IPS-15b (cell line): ENCODE measurements at regions not wholly inside any gene's neighbourhood (a gene's known extent, or its start where the extent isn't known, plus 50 kb on each side); places are given as distances from the start of the nearest gene placed in this dataset.

Experiments used
- H3K27me3 ChIP-seq: one replicate; pipeline ENCODE4 v1.6.1; 2013; ENCODE audit warnings: low read length; ENCODE audit not compliant: control insufficient read depth, insufficient read depth
- H3K36me3 ChIP-seq: one replicate; pipeline ENCODE4 v1.6.1; 2013; ENCODE audit warnings: low read length; ENCODE audit not compliant: control insufficient read depth, insufficient read depth
- H3K4me1 ChIP-seq: one replicate; pipeline ENCODE4 v1.6.1; 2013; ENCODE audit warnings: mild to moderate bottlenecking, low read length; ENCODE audit not compliant: control insufficient read depth, insufficient read depth
- H3K4me3 ChIP-seq: one replicate; pipeline ENCODE4 v1.5.1; 2013; ENCODE audit warnings: low read depth, low read length
- H3K9ac ChIP-seq: one replicate; pipeline ENCODE4 v1.6.1; 2013; ENCODE audit warnings: low read depth, mild to moderate bottlenecking, low read length
- H3K9me3 ChIP-seq: one replicate; pipeline ENCODE4 v1.6.1; 2013; ENCODE audit warnings: mild to moderate bottlenecking, low read length; ENCODE audit not compliant: control insufficient read depth, insufficient read depth

DNA sequence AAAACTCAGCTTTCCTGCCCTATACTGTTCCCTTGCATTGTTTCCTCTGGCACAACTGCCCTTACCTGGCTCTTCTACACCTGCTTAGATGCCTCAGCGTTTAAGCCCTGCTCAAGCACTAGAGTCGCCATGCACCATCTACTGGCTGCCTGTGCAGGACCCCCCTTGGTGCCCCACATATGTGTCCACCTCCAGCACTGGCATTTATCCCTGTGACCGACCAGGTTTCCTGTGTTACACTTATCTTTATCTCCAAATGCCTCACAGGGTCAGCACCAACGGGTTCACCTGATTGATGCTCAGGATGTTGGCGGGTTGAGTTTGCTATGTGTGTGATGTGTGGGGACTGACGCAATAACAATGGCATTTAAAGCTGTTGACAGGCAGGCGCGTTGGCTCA lies 177.5 kb downstream of the TMEM18 start:
- Histone ChIP-seq H3K4me3 (no peak overlapping the region), H3K27me3 (no peaks in the 10 kb centered on the region), H3K36me3 (no peaks in the 10 kb centered on the region), H3K9ac (no peak overlapping the region), H3K9me3 (no peaks in the 10 kb centered on the region), H3K4me1 (no peaks in the 10 kb centered on the region)

DNA sequence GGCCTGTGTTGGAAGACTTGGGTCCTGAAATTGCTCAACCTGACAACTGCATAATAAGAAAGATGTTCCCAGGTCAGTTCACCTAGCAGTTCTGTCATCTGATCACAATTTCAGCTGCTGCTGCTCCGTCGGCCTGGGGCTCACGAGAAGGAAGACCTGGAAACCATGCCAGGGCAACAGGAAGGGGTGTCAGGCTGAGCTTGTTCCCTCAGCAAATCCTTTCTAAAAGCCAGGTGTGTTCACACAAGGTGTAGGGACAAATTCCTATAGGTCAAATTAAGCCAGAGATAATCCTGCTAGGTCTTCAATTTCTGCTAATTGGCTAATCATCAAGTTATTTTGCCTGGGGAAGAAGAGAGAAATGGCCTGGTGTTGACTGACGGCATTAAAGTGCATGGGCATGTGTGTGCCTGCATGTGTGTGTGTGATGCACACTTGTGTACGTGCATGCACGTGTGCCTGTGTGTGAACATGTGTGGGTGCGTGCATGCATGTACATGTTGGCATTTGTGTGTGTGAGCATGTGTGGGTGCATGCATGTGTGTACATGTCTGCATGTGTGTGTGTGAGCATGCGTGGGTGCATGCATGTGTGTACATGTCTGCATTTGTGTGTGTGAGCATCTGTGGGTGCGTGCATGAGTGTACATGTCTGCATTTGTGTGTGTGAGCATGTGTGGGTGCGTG lies 178.6 kb downstream of the TMEM18 start:
- Histone ChIP-seq H3K36me3 (no peaks in the 10 kb centered on the region), H3K4me3 (no peak overlapping the region), H3K9me3 (no peaks in the 10 kb centered on the region), H3K4me1 (no peaks in the 10 kb centered on the region), H3K9ac (no peak overlapping the region), H3K27me3 (no peaks in the 10 kb centered on the region)

DNA sequence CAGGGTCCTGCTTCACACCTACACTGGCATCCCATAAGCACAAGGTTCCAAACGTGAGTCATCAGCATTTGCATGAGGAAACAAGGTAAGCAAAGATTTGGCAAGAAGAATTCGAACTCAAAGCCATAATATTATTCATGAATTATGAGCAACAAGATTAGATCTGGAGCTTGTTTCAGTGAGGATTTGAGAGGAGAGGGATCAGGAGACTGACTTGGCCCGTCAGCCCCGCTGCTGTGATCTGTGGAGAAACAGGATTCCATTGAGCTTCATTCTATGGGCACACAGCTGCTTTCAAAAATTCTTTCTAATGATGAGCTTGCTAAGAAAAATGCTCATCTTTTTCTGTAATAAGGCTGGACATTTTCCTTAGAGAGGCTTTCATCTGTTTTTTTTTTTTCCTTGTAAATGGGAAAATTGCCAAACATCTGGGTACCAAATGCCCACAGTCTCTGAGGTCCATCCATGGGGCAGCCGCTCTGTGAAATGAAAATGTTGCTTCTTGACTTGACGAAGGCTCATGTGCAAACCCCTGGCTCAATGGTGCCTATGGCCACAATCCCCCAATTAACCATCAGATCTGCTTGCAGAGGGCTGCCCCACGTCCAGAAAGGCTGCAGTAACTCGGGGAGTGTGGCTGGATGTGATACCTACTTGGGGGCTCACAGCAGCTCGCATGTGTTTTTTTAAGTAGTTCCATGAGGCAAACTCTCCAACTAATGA lies 179.3 kb downstream of the TMEM18 start:
- no peaks in the 10 kb centered on the region for H3K36me3 ChIP-seq
- H3K4me3 ChIP-seq, result no peak overlapping the region
- H3K9me3 ChIP-seq, result no peaks in the 10 kb centered on the region
- H3K9ac ChIP-seq, result no peak overlapping the region
- no peaks in the 10 kb centered on the region for H3K27me3 ChIP-seq
- no peaks in the 10 kb centered on the region for H3K4me1 ChIP-seq

DNA sequence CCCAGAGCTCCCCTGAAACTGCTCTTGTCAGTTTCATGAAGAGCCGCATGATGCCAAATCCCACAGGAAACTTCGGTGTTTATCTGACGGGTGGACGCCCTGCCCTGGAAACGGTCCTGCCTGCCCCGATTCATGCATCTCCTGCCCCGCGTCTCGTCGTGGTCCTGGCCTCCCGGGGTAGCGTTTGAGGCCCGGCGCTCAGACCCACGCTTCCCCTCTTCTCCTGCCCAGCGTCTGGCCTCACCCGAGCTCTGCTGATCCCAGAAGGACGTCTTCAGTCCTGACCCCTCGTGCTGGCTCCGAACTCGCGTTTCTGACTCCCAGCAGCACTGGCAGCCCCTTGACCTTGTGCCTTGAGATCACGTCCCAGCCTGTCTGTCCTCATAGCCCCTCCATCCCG lies 180.5 kb downstream of the TMEM18 start:
- H3K4me3 ChIP-seq, result no peak overlapping the region
- no peaks in the 10 kb centered on the region for H3K36me3 ChIP-seq
- H3K27me3 ChIP-seq, result no peaks in the 10 kb centered on the region
- H3K4me1 ChIP-seq, result no peaks in the 10 kb centered on the region
- no peak overlapping the region for H3K9ac ChIP-seq
- no peaks in the 10 kb centered on the region for H3K9me3 ChIP-seq

DNA sequence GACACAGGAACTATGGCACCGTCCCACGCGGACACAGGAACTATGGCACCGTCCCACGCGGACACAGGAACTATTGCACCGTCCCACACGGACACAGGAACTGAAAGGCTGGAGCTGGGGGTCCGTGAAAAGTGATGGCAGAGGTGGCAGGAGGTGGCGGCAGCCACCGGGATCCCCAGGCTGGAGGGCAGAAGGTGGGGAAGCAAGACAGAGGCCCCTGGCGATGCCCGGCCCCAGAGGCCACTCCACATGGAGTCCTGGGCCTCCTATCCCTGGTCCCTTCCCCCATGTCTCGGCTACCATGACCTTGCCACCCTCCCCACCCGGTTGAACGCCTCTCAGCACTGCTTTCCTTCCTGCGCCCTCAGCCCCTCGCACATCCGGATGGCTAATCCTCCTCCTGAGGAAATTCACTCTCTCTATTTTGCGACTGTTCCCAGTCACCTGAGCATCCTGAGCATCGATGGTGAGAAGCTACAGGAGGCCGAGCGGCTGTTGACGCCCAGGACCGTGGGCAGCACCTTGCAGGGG lies 181.4 kb downstream of the TMEM18 start:
- H3K9ac ChIP-seq, result no peak overlapping the region
- H3K4me3 ChIP-seq, result no peak overlapping the region
- no peaks in the 10 kb centered on the region for H3K27me3 ChIP-seq
- no peaks in the 10 kb centered on the region for H3K36me3 ChIP-seq
- H3K4me1 ChIP-seq, result no peaks in the 10 kb centered on the region
- no peaks in the 10 kb centered on the region for H3K9me3 ChIP-seq

DNA sequence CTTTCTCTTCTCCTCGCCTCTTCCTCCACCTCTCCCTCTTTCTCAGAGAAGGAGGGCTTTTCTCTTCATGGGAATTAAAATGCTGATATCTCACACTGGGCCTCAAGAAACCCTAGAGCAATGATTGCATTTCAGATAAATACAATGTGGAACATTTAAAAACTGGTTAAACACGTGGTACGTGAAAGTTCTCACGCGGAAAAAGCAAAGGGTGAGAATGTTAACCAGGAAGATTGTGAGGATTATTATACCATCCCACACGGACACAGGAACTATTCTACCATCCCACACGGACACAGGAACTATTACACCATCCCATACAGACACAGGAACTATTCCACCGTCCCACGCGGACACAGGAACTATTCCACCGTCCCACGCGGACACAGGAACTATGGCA lies 182.4 kb downstream of the TMEM18 start:
- H3K27me3 ChIP-seq, result no peaks in the 10 kb centered on the region
- no peaks in the 10 kb centered on the region for H3K9me3 ChIP-seq
- H3K9ac ChIP-seq, result no peak overlapping the region
- no peaks in the 10 kb centered on the region for H3K36me3 ChIP-seq
- no peaks in the 10 kb centered on the region for H3K4me1 ChIP-seq
- no peak overlapping the region for H3K4me3 ChIP-seq

DNA sequence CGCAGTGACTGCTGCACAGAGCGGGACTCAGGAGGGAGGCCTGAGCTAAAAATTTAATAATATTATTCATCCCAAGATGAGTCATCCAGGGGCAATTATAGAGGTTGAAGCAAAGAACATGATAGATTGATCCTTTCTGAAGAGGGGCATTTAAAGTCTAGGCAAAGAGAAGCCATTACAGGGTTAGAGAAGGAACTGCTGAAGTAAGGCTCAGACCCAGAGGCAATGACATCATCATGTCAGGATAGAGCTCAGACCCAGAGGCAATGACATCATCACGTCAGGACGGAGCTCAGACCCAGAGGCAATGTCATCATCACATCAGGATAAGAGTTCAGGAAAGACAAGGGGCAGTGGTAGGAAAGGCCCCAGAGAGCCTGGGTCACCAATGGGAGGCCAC lies 184.0 kb downstream of the TMEM18 start:
- H3K27me3 ChIP-seq, result no peaks in the 10 kb centered on the region
- no peak overlapping the region for H3K4me3 ChIP-seq
- H3K9ac ChIP-seq, result no peak overlapping the region
- H3K36me3 ChIP-seq, result no peaks in the 10 kb centered on the region
- H3K9me3 ChIP-seq, result no peaks in the 10 kb centered on the region
- H3K4me1 ChIP-seq, result no peaks in the 10 kb centered on the region

DNA sequence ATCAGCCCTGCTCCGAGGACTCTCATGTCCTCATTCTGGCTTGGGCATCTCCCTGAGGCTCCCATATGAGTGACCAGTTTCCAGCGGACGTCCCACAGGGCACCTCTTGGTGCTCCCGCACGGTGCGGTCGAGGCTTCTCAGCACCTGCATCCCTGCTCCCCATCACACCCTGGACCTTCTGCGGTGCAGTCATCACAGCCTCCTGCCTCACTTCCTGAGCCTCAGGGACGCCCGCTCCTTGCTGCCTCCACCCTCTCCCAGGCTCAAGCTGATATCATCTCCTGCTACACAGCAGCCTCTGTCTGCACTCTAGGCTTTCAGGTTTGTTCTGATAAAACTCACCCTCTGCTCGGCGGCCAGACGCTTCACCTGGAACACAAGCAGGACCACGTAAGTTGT lies 185.0 kb downstream of the TMEM18 start:
- no peaks in the 10 kb centered on the region for H3K9me3 ChIP-seq
- no peak overlapping the region for H3K9ac ChIP-seq
- H3K36me3 ChIP-seq, result no peaks in the 10 kb centered on the region
- no peaks in the 10 kb centered on the region for H3K4me1 ChIP-seq
- no peak overlapping the region for H3K4me3 ChIP-seq
- no peaks in the 10 kb centered on the region for H3K27me3 ChIP-seq

DNA sequence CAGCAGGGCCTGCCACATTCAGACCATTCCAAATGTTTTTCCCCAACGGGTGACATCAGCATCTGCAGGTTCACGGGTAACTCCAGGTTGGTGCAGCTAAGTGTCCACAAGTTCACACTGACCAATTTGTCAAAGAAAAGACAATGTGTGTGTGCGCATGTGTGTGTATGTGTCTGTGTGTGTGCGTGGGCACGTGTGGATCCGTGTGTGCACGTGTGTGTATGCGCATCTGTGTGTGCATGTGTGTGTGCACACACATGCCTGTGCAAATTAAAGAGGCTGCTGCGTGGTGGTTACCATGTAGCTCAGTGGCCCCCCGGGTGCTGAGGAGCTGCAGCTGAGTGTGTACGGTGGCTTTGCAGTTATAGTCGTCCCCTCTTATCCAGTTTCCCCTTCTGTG lies 187.4 kb downstream of the TMEM18 start:
- no peak overlapping the region for H3K9ac ChIP-seq
- no peaks in the 10 kb centered on the region for H3K4me1 ChIP-seq
- no peaks in the 10 kb centered on the region for H3K36me3 ChIP-seq
- no peaks in the 10 kb centered on the region for H3K27me3 ChIP-seq
- H3K4me3 ChIP-seq, result no peak overlapping the region
- no peaks in the 10 kb centered on the region for H3K9me3 ChIP-seq

DNA sequence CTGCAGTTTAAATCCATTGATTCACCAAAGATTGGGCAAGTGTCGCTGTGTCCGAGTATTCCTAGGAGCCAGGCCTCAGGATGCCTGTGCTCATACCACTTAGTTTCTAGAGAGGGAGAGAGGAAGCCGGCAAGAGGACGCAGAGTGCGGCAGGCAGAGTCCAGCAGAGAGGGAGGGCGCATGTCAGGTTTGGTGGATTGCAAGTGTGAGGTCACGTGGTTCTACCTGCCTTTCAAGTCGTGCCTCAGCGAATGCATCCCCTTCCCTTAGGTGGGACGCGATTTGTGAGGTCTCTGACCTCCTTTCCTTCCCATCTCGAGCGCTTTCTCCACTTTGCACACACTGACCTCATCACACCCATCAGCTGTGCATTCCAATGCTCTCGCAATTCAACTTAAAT lies 188.1 kb downstream of the TMEM18 start:
- H3K4me3 ChIP-seq, result no peak overlapping the region
- no peaks in the 10 kb centered on the region for H3K9me3 ChIP-seq
- H3K9ac ChIP-seq, result no peak overlapping the region
- H3K27me3 ChIP-seq, result no peaks in the 10 kb centered on the region
- H3K4me1 ChIP-seq, result no peaks in the 10 kb centered on the region
- no peaks in the 10 kb centered on the region for H3K36me3 ChIP-seq

DNA sequence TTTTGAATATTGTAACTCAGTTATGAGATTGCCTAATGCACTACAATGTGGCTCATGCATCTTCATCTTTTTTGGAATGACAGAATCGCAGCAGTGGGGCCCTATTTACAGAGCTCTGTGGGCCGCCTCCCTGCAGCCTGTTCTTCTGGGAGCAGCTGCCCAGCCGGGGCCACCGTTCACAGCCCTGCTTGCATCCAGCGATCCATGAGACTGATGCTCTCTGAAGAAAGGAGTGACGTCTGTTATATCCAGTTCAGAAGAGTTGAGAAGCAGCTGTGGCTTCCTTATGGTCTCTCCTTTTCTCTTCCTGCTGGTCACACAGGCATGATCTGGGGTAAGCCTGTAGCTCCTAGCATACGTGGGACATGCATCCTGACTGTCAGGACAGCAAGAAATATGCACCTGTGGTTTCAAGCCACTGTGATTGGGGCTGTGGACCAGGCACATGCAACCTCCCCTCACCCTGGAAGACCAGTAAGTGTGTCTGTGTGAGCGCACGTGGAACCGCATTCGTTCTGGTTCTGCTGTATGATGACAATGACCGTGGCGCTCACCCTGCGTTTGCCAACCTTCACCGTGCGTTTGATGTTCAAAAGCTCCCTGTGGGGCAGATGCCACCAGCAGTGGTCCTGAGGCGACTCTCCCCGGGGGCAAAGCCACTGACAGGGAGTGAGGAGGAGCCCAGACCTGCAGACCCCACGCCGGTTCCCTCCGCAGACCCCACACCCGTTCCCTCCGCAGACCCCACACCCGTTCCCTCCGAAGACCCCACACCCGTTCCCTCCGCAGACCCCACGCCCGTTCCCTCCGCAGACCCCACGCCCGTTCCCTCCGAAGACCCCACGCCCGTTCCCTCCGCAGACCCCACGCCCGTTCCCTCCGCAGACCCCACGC lies 189.8 kb downstream of the TMEM18 start:
- no peaks in the 10 kb centered on the region for H3K27me3 ChIP-seq
- no peaks in the 10 kb centered on the region for H3K9me3 ChIP-seq

More for the DNA sequence above, 189.8 kb downstream of the TMEM18 start:
- Histone ChIP-seq H3K36me3 (no peaks in the 10 kb centered on the region), H3K4me3 (no peak overlapping the region), H3K4me1 (no peaks in the 10 kb centered on the region), H3K9ac (no peak overlapping the region)
